ENCODE measurements at regions not wholly inside any gene's neighbourhood (a gene's known extent, or its start where the extent isn't known, plus 50 kb on each side); places are given as distances from the start of the nearest gene placed in this dataset.

- Mint-ChIP-seq H3K27ac (no peak overlapping the region), H3K4me3 (no peak overlapping the region), H3K9me3 (peaks cover 13% of the 10 kb centered on the region)
Observed at GRCh38 chr10:31586723-31587638, 268.0 kb downstream of the ZEB1 start.

GRCh38 chr10:31584876-31585275 is 265.9 kb downstream of the ZEB1 start:
- peaks cover 8% of the 10 kb centered on the region for H3K9me3 Mint-ChIP-seq
- no peaks in the 10 kb centered on the region for H3K36me3 Mint-ChIP-seq (ENCODE audit: low read depth)
- H3K27ac Mint-ChIP-seq = no peak overlapping the region
- no peak overlapping the region for H3K4me3 Mint-ChIP-seq
- no peak for TF ChIP-seq CTCF (IDR thresholded peaks at IDR 0.05)
- no peak for DNase-seq
- peaks cover 23% of the 10 kb centered on the region for H3K4me1 Mint-ChIP-seq (ENCODE audit: low read depth)
- peaks cover 8% of the 10 kb centered on the region for H3K27me3 Mint-ChIP-seq (ENCODE audit: insufficient read depth)

More at GRCh38 chr10:31586723-31587638, 268.0 kb downstream of the ZEB1 start:
- Mint-ChIP-seq H3K4me1 (ENCODE audit: low read depth) (peaks cover 19% of the 10 kb centered on the region), H3K27me3 (ENCODE audit: insufficient read depth) (peaks cover 6% of the 10 kb centered on the region), H3K36me3 (ENCODE audit: low read depth) (no peaks in the 10 kb centered on the region; the same call in 1 of the 2 replicates)
- DNase-seq = no peak
- no peak for TF ChIP-seq CTCF (IDR thresholded peaks at IDR 0.05)

- Mint-ChIP-seq H3K27me3 (ENCODE audit: insufficient read depth) (peaks cover 8% of the 10 kb centered on the region), H3K4me3 (no peak overlapping the region), H3K4me1 (ENCODE audit: low read depth) (peaks cover 23% of the 10 kb centered on the region), H3K36me3 (ENCODE audit: low read depth) (no peaks in the 10 kb centered on the region), H3K27ac (no peak overlapping the region), H3K9me3 (peaks cover 8% of the 10 kb centered on the region)
- DNase-seq = no peak
- TF ChIP-seq CTCF (IDR thresholded peaks at IDR 0.05) = no peak
Observed at GRCh38 chr10:31584098-31584631, 265.1 kb downstream of the ZEB1 start.

GRCh38 chr10:31583293-31583692 is 264.3 kb downstream of the ZEB1 start:
- no peaks in the 10 kb centered on the region; the same call in 1 of the 2 replicates for H3K36me3 Mint-ChIP-seq (ENCODE audit: low read depth)
- H3K27me3 Mint-ChIP-seq (ENCODE audit: insufficient read depth) = peaks cover 9% of the 10 kb centered on the region
- no peak for TF ChIP-seq CTCF (IDR thresholded peaks at IDR 0.05)
- H3K4me1 Mint-ChIP-seq (ENCODE audit: low read depth) = peaks cover 23% of the 10 kb centered on the region
- no peak for DNase-seq
- peaks cover 8% of the 10 kb centered on the region for H3K9me3 Mint-ChIP-seq
- H3K4me3 Mint-ChIP-seq = no peak overlapping the region
- no peak overlapping the region for H3K27ac Mint-ChIP-seq

GRCh38 chr10:31582365-31583052 is 263.5 kb downstream of the ZEB1 start:
- Mint-ChIP-seq H3K27me3 (ENCODE audit: insufficient read depth) (peaks cover 9% of the 10 kb centered on the region), H3K36me3 (ENCODE audit: low read depth) (no peaks in the 10 kb centered on the region; the same call in 1 of the 2 replicates), H3K4me3 (no peak overlapping the region), H3K27ac (no peak overlapping the region; the same call in 1 of the 2 replicates), H3K9me3 (peaks cover 9% of the 10 kb centered on the region), H3K4me1 (ENCODE audit: low read depth) (peaks cover 23% of the 10 kb centered on the region)
- no peak for DNase-seq
- no peak for TF ChIP-seq CTCF (IDR thresholded peaks at IDR 0.05)
